Right lobe of liver (tissue), 6 donors: ENCODE measurements at regions not wholly inside any gene's neighbourhood (a gene's known extent, or its start where the extent isn't known, plus 50 kb on each side); places are given as distances from the start of the nearest gene placed in this dataset.

Source experiments
- ATAC-seq, 4 donors: fragments of 200-7000 bp; cut with Tn5 transposase; one replicate each; pipeline ENCODE4 v1.9.1; 2020; ENCODE audit warnings: mild to moderate bottlenecking in 4 of 4, moderate library complexity in 4 of 4
- DNase-seq, 3 donors: peaks; one replicate each; pipeline ENCODE4 v3.0.0-alpha.2; 2020
- H3K27ac ChIP-seq, 3 donors: fragments of 200-600 bp; one replicate each; pipeline ENCODE4 v1.8.0; 2022
- H3K27me3 ChIP-seq, 2 donors: fragments of 200-600 bp; one replicate each; pipeline ENCODE4 v1.8.0; 2022
- H3K36me3 ChIP-seq, 4 donors: fragments of 200-600 bp; sonication (generic) in 1 of 4; one replicate each; pipeline versions ENCODE4 v1.5.1 to v1.8.0; 2017 to 2022; ENCODE audit warnings: control low read depth in 1 of 4
- H3K4me1 ChIP-seq, 4 donors: fragments of 200-600 bp; sonication (generic) in 1 of 4; one replicate each; pipeline versions ENCODE4 v1.5.1 to v1.8.0; 2017 to 2022; ENCODE audit warnings: control low read depth in 1 of 4
- H3K4me3 ChIP-seq, 3 donors: fragments of 200-600 bp; one replicate each; pipeline ENCODE4 v1.8.0; 2022
- H3K9me3 ChIP-seq, 4 donors: fragments of 200-600 bp; sonication (generic) in 1 of 4; one replicate each; pipeline versions ENCODE4 v1.5.1 to v1.8.0; 2017 to 2022; ENCODE audit warnings: control low read depth in 1 of 4
- CTCF ChIP-seq, 4 donors: fragments of 200-600 bp in 3 of 4; fragments of 450-650 bp in 1 of 4; IDR thresholded peaks; one replicate each; pipeline versions ENCODE4 v1.5.1 to v1.8.0; 2016 to 2022; ENCODE audit warnings: antibody characterized with exemption in 4 of 4, mild to moderate bottlenecking in 2 of 4
- POLR2A ChIP-seq: fragments of 450-650 bp; IDR thresholded peaks from one replicate; pipeline ENCODE4 v1.6.1; 2017; ENCODE audit warnings: antibody characterized with exemption, mild to moderate bottlenecking
- WGBS: methylation state at CpG from one replicate; pipeline ENCODE4 v1.1.6; 2018; ENCODE audit warnings: low coverage, low lambda C conversion rate; ENCODE audit not compliant: insufficient coverage; ENCODE audit errors: missing lambda C conversion rate; 5-methylcytosine and 5-hydroxymethylcytosine counted together
- intact Hi-C, 2 donors: fragments of 100-400 bp; cut with DNase I; formaldehyde crosslinking; loops; one replicate each; pipeline versions ENCODE4 v1.11.2 to v1.14.1; 2022
- donor health status: DM: no; HTN: yes; CAD: no.
- donor health status: DM: no; HTN: no; CAD: no.
- donor health status: DM: no; HTN: no; CAD: no.
- donor health status: DM: no; HTN: yes; CAD: no.
- donor health status: DM: no; HTN: yes; CAD: no.

GRCh38 chr12:98352835-98353234, 162.6 kb upstream of the TMPO start:
- Histone ChIP-seq H3K9me3 (no peaks in the 10 kb centered on the region), H3K4me1 (no peaks in the 10 kb centered on the region), H3K36me3 (no peaks in the 10 kb centered on the region), H3K27ac (no peak overlapping the region), H3K27me3 (no peaks in the 10 kb centered on the region), H3K4me3 (no peak overlapping the region)
- WGBS = 30% methylated on average over 3 of the region's 3 CpGs
- ATAC-seq (no peak), DNase-seq (no peak)
- intact Hi-C loops = no loop called here
- TF ChIP-seq CTCF (IDR thresholded peaks at IDR 0.05) (no peak), POLR2A (no peak)

- no peak for ATAC-seq
- no peak for DNase-seq
- TF ChIP-seq CTCF (IDR thresholded peaks at IDR 0.05) (no peak), POLR2A (no peak)
- Histone ChIP-seq H3K27ac (no peak overlapping the region), H3K4me3 (no peak overlapping the region), H3K9me3 (no peaks in the 10 kb centered on the region), H3K27me3 (no peaks in the 10 kb centered on the region), H3K4me1 (no peaks in the 10 kb centered on the region), H3K36me3 (no peaks in the 10 kb centered on the region)
- intact Hi-C loops = no loop called here
- 52% methylated on average over 2 of the region's 2 CpGs for WGBS
Measured at GRCh38 chr12:98354520-98355035, 160.8 kb upstream of the TMPO start.

- intact Hi-C loops = no loop called here
- H3K27me3 ChIP-seq = no peaks in the 10 kb centered on the region
- H3K9me3 ChIP-seq = no peaks in the 10 kb centered on the region
- no peak for DNase-seq
- no peak for TF ChIP-seq CTCF (IDR thresholded peaks at IDR 0.05)
- TF ChIP-seq POLR2A = no peak
- WGBS = 32% methylated on average over 1 of the region's 1 CpG
- no peak overlapping the region for H3K4me3 ChIP-seq
- H3K27ac ChIP-seq = no peak overlapping the region
- no peaks in the 10 kb centered on the region for H3K36me3 ChIP-seq
- no peak for ATAC-seq
- H3K4me1 ChIP-seq = no peaks in the 10 kb centered on the region
Measured at GRCh38 chr12:98355322-98355721, 160.1 kb upstream of the TMPO start.

GRCh38 chr12:98355933-98356332, 159.5 kb upstream of the TMPO start:
- intact Hi-C loops = no loop called here
- DNase-seq = no peak
- H3K4me3 ChIP-seq = no peak overlapping the region
- 38% methylated on average over 3 of the region's 4 CpGs for WGBS
- no peak for ATAC-seq
- no peak overlapping the region for H3K27ac ChIP-seq
- no peaks in the 10 kb centered on the region for H3K4me1 ChIP-seq
- TF ChIP-seq POLR2A (no peak), CTCF (IDR thresholded peaks at IDR 0.05) (no peak)
- H3K27me3 ChIP-seq = no peaks in the 10 kb centered on the region
- no peaks in the 10 kb centered on the region for H3K9me3 ChIP-seq
- H3K36me3 ChIP-seq = no peaks in the 10 kb centered on the region

DNA sequence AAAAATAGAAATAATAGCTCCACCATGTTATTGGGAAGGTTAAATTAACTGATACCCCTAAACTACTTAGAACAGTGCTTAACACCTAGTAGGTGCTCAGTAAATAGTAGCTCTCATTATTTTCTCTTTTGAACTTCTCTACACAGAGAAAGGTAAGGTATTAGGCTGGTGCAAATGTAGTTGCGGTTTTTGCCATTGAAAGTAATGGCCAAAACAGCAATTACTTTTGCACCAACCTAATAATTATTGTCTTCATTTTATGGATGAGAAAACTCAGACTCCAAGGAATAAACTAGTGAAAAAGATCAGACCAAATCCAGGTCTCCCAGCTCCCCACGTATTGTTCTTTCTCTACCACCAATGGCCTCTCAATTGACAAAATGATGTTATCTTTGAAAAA, 157.2 kb upstream of the TMPO start:
- WGBS = 40% methylated on average over 2 of the region's 2 CpGs
- intact Hi-C loops = no loop called here
- H3K27ac ChIP-seq = no peak overlapping the region
- no peak for TF ChIP-seq CTCF (IDR thresholded peaks at IDR 0.05)
- no peak for ATAC-seq
- H3K4me3 ChIP-seq = no peak overlapping the region
- no peaks in the 10 kb centered on the region for H3K9me3 ChIP-seq
- DNase-seq = no peak
- no peaks in the 10 kb centered on the region for H3K27me3 ChIP-seq
- no peaks in the 10 kb centered on the region for H3K36me3 ChIP-seq
- no peaks in the 10 kb centered on the region for H3K4me1 ChIP-seq
